COR-L47 (cell line): ENCODE measurements at regions not wholly inside any gene's neighbourhood (a gene's known extent, or its start where the extent isn't known, plus 50 kb on each side); places are given as distances from the start of the nearest gene placed in this dataset.

Experiments
- DNase-seq: peaks from one replicate; lab custom pipeline; 2025; lab: John Stamatoyannopoulos, UW

- DNase-seq: no peak
These were observed 363.5 kb upstream of the DUSP10 start for GRCh38 chr1:222105393-222105737.

DNA sequence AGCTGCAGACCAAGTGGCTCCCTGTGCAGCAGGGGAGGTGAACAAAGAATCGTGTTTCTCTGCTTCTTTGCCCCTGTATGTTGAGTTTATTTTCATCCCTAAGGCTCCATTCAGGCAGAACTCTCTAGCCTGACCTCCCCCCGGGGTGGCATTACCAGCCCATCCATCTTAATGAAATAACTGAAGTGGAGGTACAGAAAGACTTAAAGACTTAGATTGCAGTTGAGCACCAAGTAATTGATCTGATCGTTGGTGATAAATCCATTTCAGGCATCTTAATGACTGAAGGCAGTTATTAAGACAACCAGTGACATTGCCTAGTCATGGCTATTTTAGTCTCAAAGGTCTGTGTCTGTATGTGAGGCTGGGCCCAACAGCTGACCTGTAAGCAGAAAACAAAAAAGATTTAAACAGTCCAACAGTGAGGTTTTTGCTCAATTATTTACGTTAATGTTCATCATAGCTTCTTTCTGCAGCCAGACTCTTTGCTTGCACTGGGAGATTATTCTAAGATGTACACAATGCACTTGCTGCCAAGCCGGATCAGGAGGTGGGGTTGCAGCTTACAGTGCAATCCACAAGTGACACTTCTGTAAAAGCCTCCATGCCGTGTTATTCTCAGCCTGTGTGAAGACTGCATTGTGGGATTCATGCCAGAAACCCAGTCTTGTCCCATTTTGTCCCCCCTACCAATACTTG, 363.0 kb upstream of the DUSP10 start:
- DNase-seq: no peak

GRCh38 chr1:222104097-222104496, 362.2 kb upstream of the DUSP10 start:
- DNase-seq: no peak

- no peak for DNase-seq
These were observed 357.9 kb upstream of the DUSP10 start for GRCh38 chr1:222099746-222100145.

DNA sequence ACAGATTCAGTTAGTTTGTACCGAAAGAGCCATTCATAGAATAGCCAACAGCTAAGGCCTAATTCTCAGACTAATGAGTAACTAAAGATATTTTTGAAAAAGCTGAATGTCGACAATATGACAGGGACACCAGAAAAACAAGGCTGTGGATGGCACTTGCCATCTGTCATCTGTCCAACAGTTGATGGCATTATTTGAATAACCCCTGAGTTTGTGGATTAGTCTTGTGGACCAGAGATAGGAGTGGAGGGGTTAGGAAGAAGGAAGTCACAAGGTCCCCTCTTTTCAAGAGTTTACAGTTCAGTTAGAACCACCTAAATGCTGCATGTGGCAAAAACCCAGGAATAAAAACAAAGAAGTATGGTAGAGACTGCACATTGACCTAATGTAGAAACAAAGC, 356.5 kb upstream of the DUSP10 start:
- no peak for DNase-seq

- no peak for DNase-seq
These were observed 355.7 kb upstream of the DUSP10 start for GRCh38 chr1:222097588-222097987.

- no peak for DNase-seq
These were observed 355.0 kb upstream of the DUSP10 start for GRCh38 chr1:222096883-222097282.

GRCh38 chr1:222096476-222096772, 354.5 kb upstream of the DUSP10 start:
- DNase-seq: no peak

GRCh38 chr1:222095606-222096475, 354.0 kb upstream of the DUSP10 start:
- no peak for DNase-seq

DNA sequence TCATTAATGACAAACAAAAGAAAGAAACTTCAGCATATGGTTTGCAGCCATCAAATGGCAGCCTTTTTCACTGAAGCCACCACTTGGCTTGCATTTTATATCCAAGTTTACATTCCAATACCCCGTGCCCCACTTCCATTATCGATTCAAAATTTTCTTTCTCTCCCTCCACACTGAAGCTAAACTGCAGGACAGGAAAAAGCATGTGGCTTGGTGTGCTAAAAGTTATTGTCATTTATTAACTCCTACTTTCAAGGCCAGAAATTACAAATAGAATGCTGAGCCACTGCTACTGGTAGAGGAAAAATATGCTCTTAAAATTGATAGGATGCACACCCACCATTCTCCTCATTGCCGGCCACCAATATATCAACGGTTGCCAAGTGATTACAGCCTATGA, 351.6 kb upstream of the DUSP10 start:
- no peak for DNase-seq

DNA sequence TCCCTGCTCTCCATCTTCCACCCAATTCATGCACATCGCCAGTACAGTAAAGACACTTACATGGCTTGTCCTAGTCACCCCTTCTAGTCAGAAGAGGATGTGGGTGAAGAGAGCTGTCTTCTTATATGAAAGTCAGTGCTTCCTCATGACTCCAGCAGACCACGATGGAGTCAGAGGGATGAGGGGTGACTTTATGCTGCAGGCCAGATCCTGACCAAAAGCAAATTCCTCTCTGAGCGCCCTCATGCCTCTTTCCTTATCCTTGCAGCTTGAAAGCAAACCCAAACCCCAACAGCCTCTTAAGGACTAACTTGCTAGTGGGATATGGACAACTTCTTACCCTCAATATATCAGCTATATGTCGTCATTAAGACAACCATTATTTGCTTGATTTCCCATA, 348.2 kb upstream of the DUSP10 start:
- DNase-seq: no peak

- no peak for DNase-seq
These were observed 345.5 kb upstream of the DUSP10 start for GRCh38 chr1:222087221-222087920.

DNA sequence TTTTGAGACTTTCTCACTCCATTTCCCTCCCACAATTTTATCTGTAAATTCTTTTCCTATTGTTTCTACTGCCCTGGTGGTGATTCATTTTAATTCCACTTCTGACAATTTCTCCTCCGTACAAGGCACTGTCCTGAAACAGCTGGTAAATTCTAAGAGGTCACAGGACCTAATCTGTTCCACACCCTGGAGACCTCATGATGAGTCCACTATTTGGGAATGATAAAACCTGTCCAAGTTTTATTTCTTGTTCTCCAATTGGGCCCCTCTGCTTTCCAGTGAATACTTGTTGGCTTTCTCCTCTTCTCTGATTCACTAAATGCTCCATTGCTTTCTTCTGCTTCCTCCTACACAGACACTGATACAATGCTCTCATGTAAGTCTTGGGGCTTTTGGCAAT, 343.1 kb upstream of the DUSP10 start:
- DNase-seq: no peak

- no peak for DNase-seq
These were observed 342.2 kb upstream of the DUSP10 start for GRCh38 chr1:222084048-222084447.

- DNase-seq: no peak
These were observed 340.0 kb upstream of the DUSP10 start for GRCh38 chr1:222081859-222082258.

GRCh38 chr1:222079566-222079965, 337.7 kb upstream of the DUSP10 start:
- DNase-seq: no peak

GRCh38 chr1:222077206-222077605, 335.3 kb upstream of the DUSP10 start:
- DNase-seq: no peak

- DNase-seq: no peak
These were observed 332.4 kb upstream of the DUSP10 start for GRCh38 chr1:222074317-222074716.

DNA sequence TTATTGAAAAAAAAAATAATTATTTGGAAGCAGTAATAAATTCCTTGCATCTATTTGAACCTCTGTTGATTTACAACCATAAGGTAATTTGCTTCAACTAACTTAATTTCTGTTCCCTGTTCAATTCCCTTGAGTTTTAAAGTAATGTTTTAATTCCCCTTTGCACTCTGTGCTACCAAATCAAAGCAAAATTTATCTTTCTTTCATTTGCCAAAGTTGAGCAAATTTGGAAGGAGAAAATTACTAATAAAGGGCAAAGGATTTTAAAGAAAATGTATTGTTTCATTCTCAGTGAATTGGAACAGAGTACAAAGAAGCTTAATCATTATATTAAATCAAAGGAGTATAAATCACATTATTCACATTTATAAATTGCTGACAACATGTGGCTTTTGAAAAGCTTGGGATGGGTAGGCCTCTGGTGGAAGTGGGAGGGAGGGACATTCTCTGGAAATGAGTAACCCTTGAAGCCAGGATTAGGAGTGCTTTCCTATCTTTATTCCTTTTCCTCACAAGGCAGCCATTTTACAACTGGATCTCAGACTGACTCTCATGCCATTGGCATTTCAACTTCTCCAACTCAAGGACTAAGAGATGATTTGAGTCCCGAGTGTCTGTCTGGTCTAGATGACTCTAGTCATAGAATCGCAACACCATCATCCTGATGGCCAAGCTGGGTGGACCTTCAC, 331.6 kb upstream of the DUSP10 start:
- DNase-seq: no peak

- DNase-seq: no peak
These were observed 329.5 kb upstream of the DUSP10 start for GRCh38 chr1:222071387-222071786.

DNA sequence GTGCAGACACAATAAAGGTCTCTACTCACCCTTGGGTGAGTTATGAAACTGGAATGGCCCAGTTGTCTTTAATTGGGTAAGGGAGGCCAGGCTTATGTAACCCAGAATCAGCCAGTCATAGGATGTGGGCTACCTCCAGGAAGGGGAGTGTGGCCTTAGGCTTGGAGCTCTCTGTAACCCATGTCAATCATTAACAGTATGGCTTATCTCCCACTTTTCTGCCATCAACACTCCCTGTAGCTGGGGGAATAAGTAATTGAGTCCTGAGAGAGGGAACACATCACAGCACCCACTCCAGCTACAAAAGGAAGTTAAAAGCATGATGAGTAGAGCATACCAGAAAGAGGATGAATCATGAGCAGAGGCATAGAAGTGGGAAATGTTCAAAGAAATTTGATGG, 327.0 kb upstream of the DUSP10 start:
- no peak for DNase-seq

GRCh38 chr1:222068101-222068500, 326.2 kb upstream of the DUSP10 start:
- no peak for DNase-seq

- no peak for DNase-seq
These were observed 324.6 kb upstream of the DUSP10 start for GRCh38 chr1:222066539-222066938.
